ENCODE measurements at regions not wholly inside any gene's neighbourhood (a gene's known extent, or its start where the extent isn't known, plus 50 kb on each side); places are given as distances from the start of the nearest gene placed in this dataset.

DNA sequence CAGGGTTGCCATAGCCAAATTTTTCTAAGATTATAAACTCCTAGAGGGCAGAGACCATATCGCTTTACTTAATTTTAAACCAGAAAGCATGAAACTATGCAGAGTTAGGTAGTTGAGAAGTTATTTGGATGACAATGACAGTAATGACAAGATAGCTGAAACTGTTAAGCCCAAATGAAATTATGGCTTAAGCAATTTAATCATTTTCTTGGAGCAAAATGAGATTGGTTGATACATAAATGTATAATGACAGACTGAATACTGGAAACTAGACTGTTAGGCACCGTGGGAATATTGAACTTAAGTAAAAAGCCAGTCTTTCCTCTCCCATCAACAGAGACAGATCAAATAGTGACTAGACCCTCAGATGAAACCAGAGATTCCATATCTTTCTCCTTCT lies 670.3 kb upstream of the NRSN1 start:
- no peaks in the 10 kb centered on the region for H3K36me3 Mint-ChIP-seq (ENCODE audit: insufficient read depth)
- no peaks in the 10 kb centered on the region for H3K27me3 Mint-ChIP-seq
- no peak for TF ChIP-seq CTCF (IDR thresholded peaks at IDR 0.05; ENCODE audit: unreplicated experiment)
- DNase-seq (ENCODE audit: low spot score, unreplicated experiment): no peak
- H3K9me3 Mint-ChIP-seq (ENCODE audit: low read depth): no peaks in the 10 kb centered on the region
- H3K4me3 Mint-ChIP-seq (ENCODE audit: low read depth): no peak overlapping the region
- H3K27ac Mint-ChIP-seq: no peak overlapping the region
- H3K4me1 Mint-ChIP-seq (ENCODE audit: low read depth): peaks cover 10% of the 10 kb centered on the region

DNA sequence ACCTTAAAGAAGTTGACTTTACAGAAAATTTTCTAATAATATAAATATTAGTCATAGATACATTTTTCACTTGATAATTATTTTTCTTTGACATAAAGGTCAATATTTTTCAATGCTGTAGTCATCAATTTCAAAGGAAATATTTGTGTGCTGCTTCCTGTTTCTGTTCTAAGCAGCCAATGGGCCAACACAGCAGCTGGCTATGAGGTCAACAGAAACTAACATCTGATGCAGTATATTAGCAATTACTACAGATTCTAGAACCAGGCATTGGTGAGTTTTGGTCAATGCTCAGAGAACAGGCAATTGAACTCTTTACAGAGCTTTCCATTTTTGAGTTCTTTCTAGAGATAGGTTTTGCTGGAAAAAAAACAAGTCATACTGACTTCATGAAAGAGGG lies 669.6 kb upstream of the NRSN1 start:
- no peaks in the 10 kb centered on the region for H3K36me3 Mint-ChIP-seq (ENCODE audit: insufficient read depth)
- no peak for DNase-seq (ENCODE audit: low spot score, unreplicated experiment)
- peaks cover 10% of the 10 kb centered on the region for H3K4me1 Mint-ChIP-seq (ENCODE audit: low read depth)
- no peaks in the 10 kb centered on the region for H3K27me3 Mint-ChIP-seq
- no peak overlapping the region for H3K4me3 Mint-ChIP-seq (ENCODE audit: low read depth)
- no peak overlapping the region for H3K27ac Mint-ChIP-seq
- no peaks in the 10 kb centered on the region for H3K9me3 Mint-ChIP-seq (ENCODE audit: low read depth)
- TF ChIP-seq CTCF (IDR thresholded peaks at IDR 0.05; ENCODE audit: unreplicated experiment): no peak

GRCh38 chr6:23457321-23457720 lies 668.7 kb upstream of the NRSN1 start:
- H3K36me3 Mint-ChIP-seq (ENCODE audit: insufficient read depth): no peaks in the 10 kb centered on the region

GRCh38 chr6:23465912-23466311 lies 660.1 kb upstream of the NRSN1 start:
- no peak for DNase-seq (ENCODE audit: low spot score, unreplicated experiment)
- H3K27me3 Mint-ChIP-seq: no peaks in the 10 kb centered on the region
- TF ChIP-seq CTCF (IDR thresholded peaks at IDR 0.05; ENCODE audit: unreplicated experiment): no peak
- H3K4me3 Mint-ChIP-seq (ENCODE audit: low read depth): no peak overlapping the region
- H3K4me1 Mint-ChIP-seq (ENCODE audit: low read depth): no peaks in the 10 kb centered on the region
- H3K36me3 Mint-ChIP-seq (ENCODE audit: insufficient read depth): no peaks in the 10 kb centered on the region
- H3K9me3 Mint-ChIP-seq (ENCODE audit: low read depth): peaks cover 5% of the 10 kb centered on the region
- H3K27ac Mint-ChIP-seq: no peak overlapping the region

More at GRCh38 chr6:23457321-23457720, 668.7 kb upstream of the NRSN1 start:
- no peak for TF ChIP-seq CTCF (IDR thresholded peaks at IDR 0.05; ENCODE audit: unreplicated experiment)
- no peak overlapping the region for H3K4me3 Mint-ChIP-seq (ENCODE audit: low read depth)
- no peaks in the 10 kb centered on the region for H3K27me3 Mint-ChIP-seq
- peaks cover 10% of the 10 kb centered on the region for H3K4me1 Mint-ChIP-seq (ENCODE audit: low read depth)
- H3K9me3 Mint-ChIP-seq (ENCODE audit: low read depth): peaks cover 5% of the 10 kb centered on the region
- no peak for DNase-seq (ENCODE audit: low spot score, unreplicated experiment)
- no peak overlapping the region for H3K27ac Mint-ChIP-seq

DNA sequence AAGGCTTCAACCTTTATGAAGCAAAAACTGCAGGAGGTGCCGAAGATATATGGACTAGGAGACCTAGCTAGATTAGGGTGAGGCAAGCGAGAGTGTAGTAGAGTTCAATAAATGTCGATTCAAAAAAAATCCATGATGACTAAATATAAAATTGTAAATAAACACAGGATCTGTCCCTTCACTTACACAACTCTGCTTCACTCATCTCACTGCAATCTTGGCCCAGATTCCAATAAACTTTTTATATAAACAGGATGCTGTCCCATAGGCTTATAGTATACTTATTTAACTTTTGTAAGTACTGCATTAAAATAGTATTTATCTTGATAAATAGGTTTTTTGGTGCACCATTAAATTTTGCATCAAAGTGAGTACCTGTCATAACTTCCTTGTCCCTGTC lies 648.4 kb upstream of the NRSN1 start:
- TF ChIP-seq CTCF (IDR thresholded peaks at IDR 0.05; ENCODE audit: unreplicated experiment): no peak
- H3K9me3 Mint-ChIP-seq (ENCODE audit: low read depth): peaks cover 11% of the 10 kb centered on the region
- no peak overlapping the region for H3K27ac Mint-ChIP-seq
- no peaks in the 10 kb centered on the region for H3K27me3 Mint-ChIP-seq
- no peaks in the 10 kb centered on the region for H3K4me1 Mint-ChIP-seq (ENCODE audit: low read depth)
- no peaks in the 10 kb centered on the region for H3K36me3 Mint-ChIP-seq (ENCODE audit: insufficient read depth)
- H3K4me3 Mint-ChIP-seq (ENCODE audit: low read depth): no peak overlapping the region
- DNase-seq (ENCODE audit: low spot score, unreplicated experiment): no peak

Data from progenitor cell of endocrine pancreas (in vitro differentiated cells).